HG03571 (cell line): ENCODE measurements at regions not wholly inside any gene's neighbourhood (a gene's known extent, or its start where the extent isn't known, plus 50 kb on each side); places are given as distances from the start of the nearest gene placed in this dataset.

Experiments used
- ATAC-seq: cut with Tn5 transposase; IDR thresholded peaks from one replicate; pipeline ENCODE4 v1.9.1; 2021; ENCODE audit not compliant: unreplicated experiment

- ATAC-seq = no peak
Observed at GRCh38 chr20:42020316-42020715, 402.1 kb upstream of the CHD6 start.

GRCh38 chr20:42018979-42019378 lies 400.8 kb upstream of the CHD6 start:
- ATAC-seq = no peak

GRCh38 chr20:42010090-42010489 lies 391.9 kb upstream of the CHD6 start:
- no peak for ATAC-seq

- no peak for ATAC-seq
Observed at GRCh38 chr20:42007251-42007650, 389.1 kb upstream of the CHD6 start.

- no peak for ATAC-seq
Observed at GRCh38 chr20:42005211-42005610, 387.0 kb upstream of the CHD6 start.

- ATAC-seq = no peak
Observed at GRCh38 chr20:42003380-42003779, 385.2 kb upstream of the CHD6 start.

- ATAC-seq = no peak
Observed at GRCh38 chr20:41998539-41999341, 380.6 kb upstream of the CHD6 start.

- no peak for ATAC-seq
Observed at GRCh38 chr20:41996951-41997350, 378.8 kb upstream of the CHD6 start.

- no peak for ATAC-seq
Observed at GRCh38 chr20:41992481-41992880, 374.3 kb upstream of the CHD6 start.

- ATAC-seq = no peak
Observed at GRCh38 chr20:41991412-41991811, 373.2 kb upstream of the CHD6 start.

- ATAC-seq = no peak
Observed at GRCh38 chr20:41989935-41990635, 371.9 kb upstream of the CHD6 start.

GRCh38 chr20:41989039-41989679 lies 371.0 kb upstream of the CHD6 start:
- ATAC-seq = no peak

GRCh38 chr20:41984031-41984430 lies 365.9 kb upstream of the CHD6 start:
- no peak for ATAC-seq

GRCh38 chr20:41983159-41983558 lies 365.0 kb upstream of the CHD6 start:
- no peak for ATAC-seq

GRCh38 chr20:41981746-41982145 lies 363.6 kb upstream of the CHD6 start:
- no peak for ATAC-seq

GRCh38 chr20:41978875-41979274 lies 360.7 kb upstream of the CHD6 start:
- ATAC-seq = no peak

GRCh38 chr20:41978246-41978790 lies 360.1 kb upstream of the CHD6 start:
- no peak for ATAC-seq

GRCh38 chr20:41969656-41970055 lies 351.5 kb upstream of the CHD6 start:
- ATAC-seq = no peak

- ATAC-seq = no peak
Observed at GRCh38 chr20:41960166-41960565, 342.0 kb upstream of the CHD6 start.

GRCh38 chr20:41958391-41958790 lies 340.2 kb upstream of the CHD6 start:
- no peak for ATAC-seq

- no peak for ATAC-seq
Observed at GRCh38 chr20:41956338-41957074, 338.3 kb upstream of the CHD6 start.
